ENCODE measurements at regions not wholly inside any gene's neighbourhood (a gene's known extent, or its start where the extent isn't known, plus 50 kb on each side); places are given as distances from the start of the nearest gene placed in this dataset.

DNA sequence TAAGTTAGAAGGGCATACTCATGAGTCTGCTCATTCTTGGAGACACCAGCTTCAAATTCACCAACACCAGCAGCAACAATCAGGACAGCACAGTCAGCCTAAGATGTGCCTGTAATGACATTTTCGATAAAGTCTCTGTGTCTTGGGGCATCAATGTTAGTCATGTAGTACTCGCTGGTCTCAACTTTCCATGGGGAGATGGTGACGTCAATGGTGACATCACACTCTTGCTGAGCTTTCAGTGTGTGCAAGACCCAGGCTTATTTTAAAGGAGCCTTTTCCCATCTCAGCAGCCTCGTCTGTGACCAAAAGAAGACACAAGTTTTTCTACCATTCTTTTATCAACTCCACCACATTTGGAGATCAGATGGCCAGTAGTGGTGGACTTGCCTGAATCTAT lies 75.5 kb downstream of the SERINC2 start:
- TF ChIP-seq, protein P1, sequence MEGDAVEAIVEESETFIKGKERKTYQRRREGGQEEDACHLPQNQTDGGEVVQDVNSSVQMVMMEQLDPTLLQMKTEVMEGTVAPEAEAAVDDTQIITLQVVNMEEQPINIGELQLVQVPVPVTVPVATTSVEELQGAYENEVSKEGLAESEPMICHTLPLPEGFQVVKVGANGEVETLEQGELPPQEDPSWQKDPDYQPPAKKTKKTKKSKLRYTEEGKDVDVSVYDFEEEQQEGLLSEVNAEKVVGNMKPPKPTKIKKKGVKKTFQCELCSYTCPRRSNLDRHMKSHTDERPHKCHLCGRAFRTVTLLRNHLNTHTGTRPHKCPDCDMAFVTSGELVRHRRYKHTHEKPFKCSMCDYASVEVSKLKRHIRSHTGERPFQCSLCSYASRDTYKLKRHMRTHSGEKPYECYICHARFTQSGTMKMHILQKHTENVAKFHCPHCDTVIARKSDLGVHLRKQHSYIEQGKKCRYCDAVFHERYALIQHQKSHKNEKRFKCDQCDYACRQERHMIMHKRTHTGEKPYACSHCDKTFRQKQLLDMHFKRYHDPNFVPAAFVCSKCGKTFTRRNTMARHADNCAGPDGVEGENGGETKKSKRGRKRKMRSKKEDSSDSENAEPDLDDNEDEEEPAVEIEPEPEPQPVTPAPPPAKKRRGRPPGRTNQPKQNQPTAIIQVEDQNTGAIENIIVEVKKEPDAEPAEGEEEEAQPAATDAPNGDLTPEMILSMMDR (IDR thresholded peaks at IDR 0.05): no peak
- TF ChIP-seq POLR2AphosphoS5 (IDR thresholded peaks at IDR 0.05; ENCODE audit: low read depth, low read length) (no peak), TCF7L2 (IDR thresholded peaks at IDR 0.05; ENCODE audit: low read depth, low read length) (no peak), REST (IDR thresholded peaks at IDR 0.05; ENCODE audit: insufficient read depth in 1 of 2, low read depth in 2 of 2, low read length in 1 of 2) (no peak)

Measured in Panc1 (cell line).